ENCODE measurements at regions not wholly inside any gene's neighbourhood (a gene's known extent, or its start where the extent isn't known, plus 50 kb on each side); places are given as distances from the start of the nearest gene placed in this dataset.

DNA sequence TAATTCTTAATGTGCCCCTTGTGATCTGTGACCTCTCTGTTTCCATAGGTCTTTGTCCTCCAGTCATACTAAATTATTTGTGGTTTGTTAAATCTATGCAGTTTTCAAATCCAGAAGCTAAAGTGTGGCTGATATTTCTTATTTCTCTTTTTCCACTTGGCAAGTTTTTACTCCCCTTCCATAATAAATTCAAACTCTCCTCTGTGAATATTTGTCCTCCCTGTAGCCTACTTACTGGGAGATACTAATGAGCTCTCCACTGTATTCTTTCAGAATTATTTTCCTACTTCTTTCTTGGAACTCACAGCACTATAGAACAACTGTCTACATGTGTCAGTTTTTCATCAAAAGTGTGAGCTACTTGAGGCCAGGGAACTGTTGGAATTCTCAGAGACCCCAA is 430.8 kb upstream of the PTBP2 start:
- H3K4me3 ChIP-seq (ENCODE audit: low read depth, low read length), result no peak overlapping the region
- TF ChIP-seq, protein P1, sequence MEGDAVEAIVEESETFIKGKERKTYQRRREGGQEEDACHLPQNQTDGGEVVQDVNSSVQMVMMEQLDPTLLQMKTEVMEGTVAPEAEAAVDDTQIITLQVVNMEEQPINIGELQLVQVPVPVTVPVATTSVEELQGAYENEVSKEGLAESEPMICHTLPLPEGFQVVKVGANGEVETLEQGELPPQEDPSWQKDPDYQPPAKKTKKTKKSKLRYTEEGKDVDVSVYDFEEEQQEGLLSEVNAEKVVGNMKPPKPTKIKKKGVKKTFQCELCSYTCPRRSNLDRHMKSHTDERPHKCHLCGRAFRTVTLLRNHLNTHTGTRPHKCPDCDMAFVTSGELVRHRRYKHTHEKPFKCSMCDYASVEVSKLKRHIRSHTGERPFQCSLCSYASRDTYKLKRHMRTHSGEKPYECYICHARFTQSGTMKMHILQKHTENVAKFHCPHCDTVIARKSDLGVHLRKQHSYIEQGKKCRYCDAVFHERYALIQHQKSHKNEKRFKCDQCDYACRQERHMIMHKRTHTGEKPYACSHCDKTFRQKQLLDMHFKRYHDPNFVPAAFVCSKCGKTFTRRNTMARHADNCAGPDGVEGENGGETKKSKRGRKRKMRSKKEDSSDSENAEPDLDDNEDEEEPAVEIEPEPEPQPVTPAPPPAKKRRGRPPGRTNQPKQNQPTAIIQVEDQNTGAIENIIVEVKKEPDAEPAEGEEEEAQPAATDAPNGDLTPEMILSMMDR (IDR thresholded peaks at IDR 0.05; ENCODE audit: low read depth, low read length), result no peak

DNA sequence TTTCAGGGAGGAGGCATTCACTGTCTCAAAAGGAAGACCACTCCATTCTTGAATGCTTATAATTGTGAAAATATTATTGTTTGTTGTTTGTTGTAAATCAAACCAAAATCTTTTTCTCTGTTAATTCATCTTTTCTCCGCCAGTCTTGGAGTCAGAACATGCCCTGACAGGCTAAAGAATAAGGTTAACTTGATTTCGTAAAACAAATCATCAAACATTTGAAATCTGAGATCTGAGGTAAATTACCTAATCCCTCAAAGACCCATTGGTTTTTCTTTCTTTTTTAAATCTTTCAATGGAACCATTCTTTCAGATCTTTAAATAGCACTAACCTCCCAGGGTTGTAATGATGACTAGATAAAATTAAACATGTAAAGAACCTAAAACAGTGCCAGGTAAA is 430.1 kb upstream of the PTBP2 start:
- no peak overlapping the region for H3K4me3 ChIP-seq (ENCODE audit: low read depth, low read length)
- TF ChIP-seq, protein P1 (IDR thresholded peaks at IDR 0.05; ENCODE audit: low read depth, low read length), result no peak

DNA sequence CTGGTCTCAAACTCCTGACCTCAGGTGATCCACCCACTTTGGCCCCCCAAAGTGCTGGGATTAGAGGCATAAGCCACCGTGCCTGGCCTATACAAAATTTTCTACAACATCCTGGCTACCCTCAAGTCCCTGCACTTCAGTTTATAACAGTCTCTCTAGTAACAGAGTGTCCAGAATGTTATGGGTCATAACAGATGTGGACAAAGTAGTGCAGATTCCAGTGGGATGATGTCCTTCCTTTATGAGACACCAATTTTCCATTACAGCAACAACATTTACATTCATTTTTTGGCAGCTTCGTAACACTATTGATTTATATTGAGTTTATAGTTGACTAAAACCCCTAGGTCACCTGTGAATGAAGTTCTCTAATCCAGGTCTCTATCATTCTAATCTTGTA is 429.4 kb upstream of the PTBP2 start:
- TF ChIP-seq, protein P1 (IDR thresholded peaks at IDR 0.05; ENCODE audit: low read depth, low read length), result no peak
- H3K4me3 ChIP-seq (ENCODE audit: low read depth, low read length), result no peak overlapping the region

DNA sequence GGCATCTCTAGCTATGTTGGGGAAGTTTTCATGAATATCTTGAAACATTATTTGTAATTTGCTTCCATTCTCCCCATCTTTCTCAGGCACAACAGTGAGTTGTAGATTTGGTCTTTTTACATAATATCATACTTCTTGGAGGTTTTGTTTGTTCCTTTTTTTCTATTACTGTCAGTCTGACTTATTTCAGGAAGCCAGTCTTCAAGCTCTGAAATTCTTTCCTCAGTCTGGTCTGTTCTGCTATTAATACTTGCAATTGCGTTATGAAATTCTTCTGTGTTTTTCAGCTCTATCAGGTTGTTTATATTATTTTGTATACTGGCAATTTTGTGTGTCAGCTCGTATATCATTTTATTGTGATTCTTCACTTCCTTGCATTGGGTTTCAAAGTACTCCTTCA is 424.6 kb upstream of the PTBP2 start:
- TF ChIP-seq, protein P1 (IDR thresholded peaks at IDR 0.05; ENCODE audit: low read depth, low read length), result no peak
- no peak overlapping the region for H3K4me3 ChIP-seq (ENCODE audit: low read depth, low read length)

DNA sequence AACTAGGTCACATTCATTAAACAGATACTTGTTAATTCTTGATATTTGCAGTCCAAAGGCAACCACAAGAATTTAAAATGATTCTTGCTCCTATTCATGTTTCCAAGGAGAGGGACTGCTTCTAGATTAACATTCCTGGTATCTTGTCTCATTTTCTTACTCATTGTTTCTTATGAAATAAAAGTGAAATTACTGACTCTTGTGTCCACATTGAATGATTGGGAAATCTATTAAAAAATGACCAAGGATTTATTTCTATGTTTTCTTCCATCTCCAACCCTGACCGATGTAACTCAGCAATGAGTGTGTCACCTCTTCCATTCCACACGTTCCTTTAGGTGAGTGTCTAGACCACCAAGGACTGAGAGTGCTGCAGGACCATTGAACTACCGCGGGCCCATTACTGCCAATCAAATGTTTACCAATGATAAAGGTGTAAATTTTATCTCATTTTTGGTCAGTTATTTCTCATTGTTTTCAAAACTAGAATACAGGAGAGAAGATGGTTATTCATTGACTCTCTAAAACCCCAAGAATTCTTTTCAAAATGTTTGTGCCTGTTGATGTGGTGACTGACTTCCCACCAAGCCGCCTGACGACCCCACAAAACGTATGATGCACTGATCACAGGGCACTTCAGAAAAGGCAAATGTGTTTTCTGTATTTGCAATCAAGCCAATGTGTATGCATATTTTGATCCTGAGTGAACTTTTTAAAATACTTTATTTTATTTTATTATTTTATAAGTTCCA is 414.6 kb upstream of the PTBP2 start:
- no peak overlapping the region for H3K4me3 ChIP-seq (ENCODE audit: low read depth, low read length)
- TF ChIP-seq, protein P1 (IDR thresholded peaks at IDR 0.05; ENCODE audit: low read depth, low read length), result no peak

DNA sequence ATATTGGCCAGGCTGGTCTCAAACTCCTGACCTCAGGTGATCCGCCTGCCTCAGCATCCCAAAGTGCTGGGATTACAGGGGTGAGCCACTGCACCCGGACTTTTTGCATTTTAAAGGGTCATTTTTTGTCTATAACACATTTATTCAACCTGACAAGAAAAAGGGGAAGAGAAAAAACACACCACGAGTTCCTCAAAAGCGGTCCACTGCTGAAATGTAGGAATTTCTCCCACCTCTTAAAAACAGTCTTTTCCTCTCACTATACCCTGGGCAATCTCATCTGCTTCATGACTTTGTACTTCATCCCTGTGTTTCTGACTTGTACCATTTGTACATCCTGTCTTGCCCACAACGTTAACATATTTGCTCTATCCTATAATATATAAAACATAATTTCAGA is 413.3 kb upstream of the PTBP2 start:
- no peak overlapping the region for H3K4me3 ChIP-seq (ENCODE audit: low read depth, low read length)
- TF ChIP-seq, protein P1 (IDR thresholded peaks at IDR 0.05; ENCODE audit: low read depth, low read length), result no peak

DNA sequence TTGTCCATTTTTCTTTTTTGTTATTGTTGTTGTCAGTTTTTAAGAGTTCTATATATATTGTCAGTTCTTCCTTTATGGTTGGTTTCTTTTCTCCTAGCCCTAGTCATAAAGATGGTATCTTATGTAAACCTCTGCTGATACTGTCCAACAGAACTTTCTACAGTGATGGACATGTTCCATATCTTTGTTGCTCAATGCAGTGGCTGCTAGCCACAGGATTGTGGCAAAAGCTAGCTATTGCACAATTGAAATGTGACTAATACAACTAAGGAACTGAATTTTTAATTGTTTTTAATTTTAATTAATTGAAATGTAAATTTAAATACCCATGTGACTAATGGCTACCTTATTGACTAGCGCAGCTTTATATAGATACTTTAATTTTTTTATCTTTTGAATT is 411.8 kb upstream of the PTBP2 start:
- no peak overlapping the region for H3K4me3 ChIP-seq (ENCODE audit: low read depth, low read length)
- TF ChIP-seq, protein P1 (IDR thresholded peaks at IDR 0.05; ENCODE audit: low read depth, low read length), result no peak
